GM19324 (cell line): ENCODE measurements at regions not wholly inside any gene's neighbourhood (a gene's known extent, or its start where the extent isn't known, plus 50 kb on each side); places are given as distances from the start of the nearest gene placed in this dataset.

Source experiments
- ATAC-seq: cut with Tn5 transposase; IDR thresholded peaks from one replicate; pipeline ENCODE4 v1.9.1; 2021; ENCODE audit warnings: mild to moderate bottlenecking, moderate library complexity; ENCODE audit not compliant: unreplicated experiment, low FRiP score

DNA sequence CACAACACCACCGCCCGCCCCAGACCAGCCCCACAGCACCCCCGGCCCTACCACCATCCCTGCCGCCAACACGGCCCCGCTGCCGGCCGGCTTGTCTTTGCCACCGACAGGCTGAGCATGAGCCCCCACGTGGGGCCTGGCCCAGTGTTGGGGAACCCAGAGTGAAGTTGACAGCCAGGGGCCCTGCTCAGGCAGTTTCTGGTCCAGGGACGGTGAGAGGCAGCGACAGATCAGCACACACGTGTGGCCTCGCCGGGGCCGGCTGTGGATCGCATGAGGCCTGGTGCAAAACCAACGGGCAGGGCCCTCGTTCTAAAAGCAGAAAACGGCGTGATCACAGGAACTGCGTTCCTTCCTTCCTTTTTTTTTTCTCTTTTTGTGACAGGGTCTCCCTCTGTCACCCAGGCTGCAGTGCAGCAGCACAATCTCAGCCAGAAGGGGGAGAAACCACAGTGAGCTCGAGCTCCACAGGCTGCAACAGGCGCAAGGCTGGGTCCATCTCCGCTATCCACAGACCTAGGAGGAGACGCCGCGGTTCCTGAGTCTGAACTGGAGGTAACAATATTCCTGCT, 50.5 kb upstream of the FBRSL1 start:
- ATAC-seq: no peak

DNA sequence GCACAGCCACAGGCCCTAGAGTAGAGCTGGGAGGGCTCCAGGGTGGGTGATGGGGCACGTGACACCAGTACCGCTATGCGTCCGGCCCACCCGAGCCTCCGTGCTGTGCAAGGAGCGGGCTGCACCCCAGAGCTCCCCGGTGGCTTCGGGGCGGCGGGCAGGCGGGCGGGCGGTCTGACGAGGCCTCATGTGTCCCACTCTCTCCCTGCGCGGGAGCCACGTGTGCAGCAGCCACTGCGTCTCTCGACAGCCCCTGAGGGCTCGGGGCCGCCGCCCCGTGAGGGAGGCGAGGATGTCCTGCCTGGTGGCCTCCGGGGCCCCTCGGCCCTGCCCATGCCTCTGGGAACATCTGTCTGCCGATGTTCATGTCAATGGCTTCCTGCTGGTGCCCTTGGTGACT, 51.2 kb upstream of the FBRSL1 start:
- ATAC-seq: no peak

DNA sequence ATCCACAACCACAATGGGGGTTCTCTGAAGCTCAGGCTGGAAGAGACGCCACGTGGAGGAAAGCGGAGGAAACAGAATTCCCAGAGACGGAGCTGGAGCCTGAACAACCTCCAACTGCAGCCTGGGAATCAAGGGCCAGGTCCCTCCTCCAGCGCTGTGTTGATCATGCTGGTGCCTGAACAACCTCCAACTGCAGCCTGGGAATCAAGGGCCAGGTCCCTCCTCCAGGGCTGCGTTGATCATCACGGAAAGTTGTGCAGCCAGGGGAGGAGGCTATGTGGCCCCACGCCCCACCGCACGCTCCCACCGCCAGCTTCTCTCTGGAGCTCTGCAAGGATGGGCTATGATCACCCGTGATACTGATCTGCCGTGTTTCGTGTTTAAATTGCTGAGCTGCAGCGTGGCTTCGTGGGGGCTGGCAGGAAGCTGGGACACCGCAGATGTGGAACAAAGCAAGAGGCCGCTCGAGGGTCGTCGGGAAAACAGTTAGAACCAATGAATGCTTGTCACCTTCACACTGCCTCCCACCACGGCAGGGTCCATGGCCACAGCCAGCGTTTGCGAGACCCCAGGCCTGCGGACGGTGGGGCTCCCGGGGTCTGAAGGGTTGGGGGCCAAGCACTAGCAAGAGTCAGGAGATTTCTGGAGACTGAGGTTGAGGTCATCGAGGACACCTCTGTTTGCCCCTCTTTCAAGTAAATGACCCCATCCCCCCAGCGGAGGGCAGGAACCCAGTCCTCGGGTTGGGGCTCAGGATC, 51.8 kb upstream of the FBRSL1 start:
- ATAC-seq: no peak

DNA sequence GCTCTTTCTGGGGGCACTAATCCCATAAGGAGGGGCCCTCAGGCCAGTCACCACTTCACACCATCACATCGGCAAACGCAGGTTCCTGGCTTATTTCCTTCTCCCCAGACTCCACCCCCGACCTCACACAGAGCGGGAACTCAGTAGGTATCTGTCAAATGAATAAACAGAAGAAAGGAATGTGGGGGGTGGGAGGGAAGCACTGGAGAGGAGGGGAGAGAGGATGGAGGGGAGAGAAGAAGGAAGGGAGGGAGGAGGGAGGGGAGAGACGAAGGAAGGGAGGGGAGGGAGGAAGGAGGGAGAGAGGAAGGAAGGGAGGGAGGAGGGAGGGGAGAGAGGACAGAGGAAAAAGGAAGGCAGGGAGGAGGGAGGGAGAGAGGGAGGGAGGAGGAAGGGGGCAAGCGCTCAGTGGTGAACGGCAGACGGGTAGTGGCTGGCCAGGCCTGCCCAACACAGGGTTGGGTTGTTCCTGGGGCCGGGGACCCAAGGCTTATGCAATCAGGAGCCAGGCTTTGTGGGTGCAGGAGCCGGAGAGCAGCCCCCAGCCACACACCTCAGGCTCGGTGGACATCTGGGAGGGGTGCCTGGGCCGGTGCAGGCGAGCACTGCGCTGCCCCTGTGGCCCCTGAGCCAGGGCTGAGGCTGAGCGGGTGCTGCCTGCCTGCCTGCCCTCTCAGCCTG, 52.6 kb upstream of the FBRSL1 start:
- ATAC-seq: no peak

GRCh38 chr12:132436791-132437251, 53.1 kb upstream of the FBRSL1 start:
- ATAC-seq: no peak

DNA sequence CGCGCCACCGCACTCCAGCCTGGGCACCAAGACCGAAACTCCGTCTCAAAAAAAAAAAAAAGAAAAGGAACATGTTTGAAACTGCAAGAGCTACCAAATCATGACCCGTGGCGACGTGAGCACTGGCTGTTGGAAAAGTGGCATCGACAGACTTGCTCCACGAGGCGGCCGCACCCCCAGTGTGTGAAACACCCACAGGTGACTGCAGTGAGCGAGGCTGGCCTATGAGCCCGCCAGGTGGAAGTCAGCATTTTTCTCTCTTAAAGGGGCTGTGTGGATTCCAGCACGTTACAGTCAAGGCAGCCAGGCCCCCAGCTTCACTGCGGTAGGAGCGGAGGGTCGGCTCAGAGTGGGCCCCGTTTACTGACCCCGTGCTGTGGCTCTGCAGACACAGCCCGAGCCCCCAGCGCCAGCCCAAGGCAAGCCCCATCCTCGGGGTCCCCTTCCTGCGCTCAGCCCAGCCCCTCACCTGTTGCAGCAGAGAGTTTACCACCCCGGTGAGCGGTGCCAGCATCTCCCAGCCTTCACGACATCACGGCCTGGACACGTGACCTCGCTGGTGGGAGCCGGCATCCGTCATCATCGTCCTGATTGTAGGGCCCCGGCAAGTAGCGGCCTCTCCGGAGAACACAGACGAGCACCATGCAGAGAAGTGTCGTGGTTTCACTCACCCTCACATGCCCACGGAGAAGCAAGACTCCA, 54.3 kb upstream of the FBRSL1 start:
- no peak for ATAC-seq

GRCh38 chr12:132433641-132434395, 56.1 kb upstream of the FBRSL1 start:
- no peak for ATAC-seq

DNA sequence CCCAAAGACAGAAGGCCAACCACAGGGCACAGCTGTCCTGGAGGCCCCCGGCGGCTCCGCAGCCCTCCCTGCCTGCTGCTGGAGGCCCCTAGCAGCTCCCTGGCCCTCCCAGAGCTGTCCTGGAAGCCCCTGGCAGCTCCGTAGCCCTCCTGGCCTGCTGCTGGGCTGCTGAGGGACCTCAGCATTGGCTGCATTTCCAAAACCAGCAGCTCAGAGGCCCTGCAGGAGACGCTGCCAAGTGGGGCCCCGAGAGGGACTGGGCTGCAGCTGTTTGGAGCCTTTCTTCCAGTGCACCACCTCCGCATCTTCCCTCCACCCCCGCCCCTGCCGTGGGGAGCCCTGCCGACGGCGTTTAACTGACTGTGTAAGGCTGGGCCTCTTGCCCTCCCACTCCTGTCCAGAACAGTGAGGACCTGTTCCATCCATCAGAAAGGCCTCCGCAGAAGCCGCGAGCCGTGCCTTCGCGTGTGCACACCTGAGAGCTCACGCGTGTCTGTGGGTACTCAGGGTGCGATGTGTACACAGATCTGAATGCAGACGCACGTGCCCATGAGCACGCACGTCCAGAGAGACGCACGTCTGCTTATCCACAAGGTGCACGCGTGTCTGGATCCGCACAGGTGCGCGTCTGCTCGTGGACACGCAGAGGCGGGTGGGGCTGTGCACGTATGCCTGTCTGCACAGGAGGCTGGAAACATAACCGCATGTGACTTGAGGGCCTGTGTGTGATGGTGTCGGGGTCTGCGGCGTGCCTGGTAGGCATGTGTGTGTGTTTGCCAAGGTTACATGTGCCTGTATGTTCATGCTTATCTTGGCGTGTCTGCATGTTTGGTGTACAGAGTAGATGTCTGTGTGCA, 57.0 kb upstream of the FBRSL1 start:
- no peak for ATAC-seq

DNA sequence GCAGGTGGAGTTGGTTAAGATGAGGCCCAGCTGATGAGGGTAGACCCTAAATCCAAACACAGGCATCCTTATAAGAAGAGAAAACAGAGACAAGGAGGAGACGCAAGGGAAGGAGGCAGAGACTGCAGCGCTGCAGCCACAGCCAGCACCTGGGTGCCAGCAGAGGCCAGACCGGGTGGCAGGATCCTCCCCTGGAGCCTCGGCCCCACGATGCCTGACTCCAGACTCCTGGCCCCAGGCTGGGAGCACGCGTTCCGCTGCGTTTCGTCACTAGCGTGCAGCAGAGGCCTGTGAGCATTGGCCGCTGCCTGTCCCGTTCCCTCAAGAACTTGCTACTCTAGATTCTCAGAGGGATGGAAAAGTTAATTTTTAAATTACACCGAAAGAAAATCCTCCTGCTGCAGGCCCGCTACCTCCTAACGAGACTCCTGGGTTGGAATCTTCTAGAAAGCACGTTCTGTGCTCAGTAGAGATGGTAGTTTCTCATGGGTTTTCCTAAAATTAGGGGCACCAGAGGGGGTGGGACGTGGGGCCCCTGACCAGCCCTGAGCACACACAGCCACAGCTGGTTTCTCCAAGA, 57.7 kb upstream of the FBRSL1 start:
- no peak for ATAC-seq

DNA sequence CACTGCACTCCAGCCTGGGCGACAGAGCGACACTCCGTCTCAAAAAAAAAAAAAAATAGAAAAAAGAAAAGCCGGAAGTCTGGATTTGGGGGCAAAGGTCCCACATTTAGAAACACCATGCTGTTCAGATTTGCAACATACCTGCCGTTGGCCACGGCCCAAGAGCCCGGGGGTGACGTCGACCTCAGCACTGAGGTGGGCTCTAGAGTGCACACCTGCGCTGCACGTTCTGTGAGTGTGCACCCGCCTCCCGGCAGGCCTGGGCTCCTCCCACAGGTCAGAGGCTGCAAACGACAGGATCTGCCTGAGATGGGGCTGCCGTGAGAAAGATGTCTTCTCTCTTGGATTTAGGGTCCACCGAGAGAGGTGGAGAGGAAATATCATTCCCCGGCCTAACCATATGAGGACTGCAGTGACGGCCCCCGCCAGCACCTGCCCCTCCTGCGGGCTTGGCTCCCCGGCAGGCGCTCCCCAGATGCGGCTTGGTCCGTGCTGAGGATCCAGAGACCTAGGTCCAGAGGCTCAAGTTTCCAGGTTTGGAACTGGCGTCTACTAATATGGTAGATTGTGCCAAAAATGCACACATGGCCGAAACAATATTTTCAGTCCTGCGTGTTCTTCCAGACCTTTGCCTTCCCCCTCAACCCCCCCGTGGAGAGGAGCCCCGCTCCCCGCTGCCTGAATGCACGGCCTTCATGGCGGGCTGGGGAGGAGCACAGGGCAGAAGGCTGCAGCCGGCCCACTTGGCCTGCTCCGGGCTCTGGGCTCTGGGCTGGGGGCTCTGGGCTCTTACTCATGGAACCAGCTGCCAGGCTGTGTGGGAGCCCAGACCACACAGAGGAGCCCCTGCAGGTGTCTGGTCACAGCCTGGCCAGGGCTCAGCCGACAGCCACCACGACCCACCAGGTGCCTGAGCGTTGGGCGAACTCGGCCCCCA, 58.8 kb upstream of the FBRSL1 start:
- ATAC-seq: no peak

DNA sequence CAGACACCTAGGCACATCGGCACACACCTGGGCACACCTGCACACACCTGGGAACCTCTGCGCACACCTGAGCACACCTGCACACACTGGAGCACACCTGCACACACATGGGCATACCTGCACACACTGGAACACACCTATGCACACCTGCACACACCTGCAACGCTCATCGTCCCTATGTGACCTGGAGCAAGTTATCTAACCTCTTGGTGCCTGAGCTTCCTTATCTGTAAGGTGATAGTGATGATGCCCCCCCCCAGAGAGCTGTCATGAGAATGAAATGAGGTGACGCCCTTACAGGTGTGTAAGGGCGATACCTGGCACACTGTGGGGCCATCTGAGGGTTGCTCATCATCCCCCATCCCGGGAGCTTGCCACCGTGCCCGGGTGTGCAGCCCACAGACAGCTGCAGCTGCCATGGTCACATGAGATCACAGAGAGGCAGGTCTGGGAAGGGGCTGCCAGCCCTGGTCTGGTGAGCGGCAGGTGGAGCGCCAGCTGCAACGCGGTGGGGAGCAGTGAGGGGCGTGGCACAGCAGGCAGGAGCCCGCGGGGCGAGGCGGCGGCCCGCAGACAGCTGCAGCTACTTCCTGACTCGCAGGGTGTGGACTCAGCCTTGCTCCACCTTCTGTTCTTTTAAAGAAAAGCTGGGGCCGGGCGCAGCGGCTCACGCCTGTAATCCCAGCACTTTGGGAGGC, 59.9 kb upstream of the FBRSL1 start:
- ATAC-seq: no peak

DNA sequence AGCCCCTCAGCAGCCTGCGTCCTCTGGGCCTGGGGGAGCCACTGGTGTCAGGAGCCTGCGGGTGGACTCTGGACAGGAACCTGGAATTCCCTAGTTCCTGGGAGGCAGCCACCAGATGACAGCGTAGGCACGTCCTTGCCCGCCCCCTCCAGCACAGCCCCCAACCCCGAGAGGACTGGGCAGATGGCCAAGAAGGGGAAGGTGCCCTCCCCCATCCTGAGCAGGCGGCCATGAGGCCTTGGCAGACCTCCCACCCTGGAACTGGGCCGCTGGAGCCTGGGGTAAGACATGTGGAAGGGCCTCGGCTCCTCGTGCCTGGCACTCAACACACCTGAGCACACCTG, 60.4 kb upstream of the FBRSL1 start:
- no peak for ATAC-seq

GRCh38 chr12:132428936-132429601, 60.9 kb upstream of the FBRSL1 start:
- no peak for ATAC-seq

GRCh38 chr12:132427999-132428935, 61.7 kb upstream of the FBRSL1 start:
- ATAC-seq: no peak

DNA sequence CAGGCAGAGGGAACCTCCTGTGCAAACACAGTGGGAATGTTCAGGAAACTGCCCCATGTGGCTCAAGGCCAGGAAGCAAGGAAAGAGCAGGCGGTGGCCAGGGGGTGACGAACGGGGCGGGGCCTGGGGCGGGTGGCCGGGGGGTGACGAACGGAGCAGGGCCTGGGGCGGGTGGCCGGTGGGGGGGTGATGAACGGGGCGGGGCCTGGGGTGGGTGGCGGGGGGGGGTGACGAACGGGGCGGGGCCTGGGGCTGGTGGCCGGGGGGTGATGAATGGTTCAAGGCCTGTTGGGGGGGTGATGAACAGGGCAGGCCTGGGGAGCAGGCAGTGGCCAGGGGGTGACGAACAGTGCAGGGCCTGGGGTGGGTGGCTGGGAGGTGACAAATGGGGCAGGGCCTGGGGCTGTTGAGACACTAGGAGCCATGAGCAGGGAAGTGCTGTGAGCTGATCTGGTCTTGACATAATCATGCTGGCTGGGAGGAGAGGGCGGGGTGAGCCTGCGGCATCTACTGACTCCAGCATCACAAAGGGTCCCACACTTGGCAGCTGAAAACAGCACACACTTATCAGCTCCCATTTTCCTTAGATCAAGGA, 62.7 kb upstream of the FBRSL1 start:
- ATAC-seq: no peak
